HG02798 (cell line): ENCODE measurements at regions not wholly inside any gene's neighbourhood (a gene's known extent, or its start where the extent isn't known, plus 50 kb on each side); places are given as distances from the start of the nearest gene placed in this dataset.

ENCODE experiments used
- ATAC-seq: cut with Tn5 transposase; IDR thresholded peaks from one replicate; pipeline ENCODE4 v1.9.1; 2021; ENCODE audit warnings: mild to moderate bottlenecking; ENCODE audit not compliant: unreplicated experiment, poor library complexity

DNA sequence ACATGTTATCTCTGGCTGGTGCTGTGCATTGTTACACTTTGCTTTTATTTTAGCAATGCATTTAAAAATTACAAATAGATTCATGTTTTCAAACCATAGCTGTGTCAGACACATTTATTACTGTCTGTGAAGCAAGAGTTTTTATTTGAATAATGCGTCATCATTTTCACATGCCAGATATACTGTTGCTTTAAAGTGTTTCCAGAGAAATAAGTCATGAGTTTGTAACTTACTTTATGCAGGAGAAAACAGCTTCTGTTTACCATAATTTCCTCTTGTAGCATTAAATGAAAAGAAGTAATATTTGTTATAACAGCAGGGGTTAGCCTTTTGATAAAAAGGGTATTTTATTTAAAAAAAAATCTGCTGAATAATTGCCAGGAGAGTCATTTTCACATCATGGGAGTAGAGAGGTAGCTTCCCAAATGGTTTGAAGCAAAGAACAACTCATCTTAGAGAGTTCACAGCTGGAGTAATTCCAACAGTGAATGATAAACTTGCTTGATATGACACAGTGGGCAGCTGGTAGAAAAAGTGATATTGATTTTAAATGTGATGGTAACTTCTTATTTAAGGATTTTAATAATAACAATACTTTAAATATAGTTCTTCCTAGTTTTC lies 1274.5 kb upstream of the CRIM1 start:
- no peak for ATAC-seq

DNA sequence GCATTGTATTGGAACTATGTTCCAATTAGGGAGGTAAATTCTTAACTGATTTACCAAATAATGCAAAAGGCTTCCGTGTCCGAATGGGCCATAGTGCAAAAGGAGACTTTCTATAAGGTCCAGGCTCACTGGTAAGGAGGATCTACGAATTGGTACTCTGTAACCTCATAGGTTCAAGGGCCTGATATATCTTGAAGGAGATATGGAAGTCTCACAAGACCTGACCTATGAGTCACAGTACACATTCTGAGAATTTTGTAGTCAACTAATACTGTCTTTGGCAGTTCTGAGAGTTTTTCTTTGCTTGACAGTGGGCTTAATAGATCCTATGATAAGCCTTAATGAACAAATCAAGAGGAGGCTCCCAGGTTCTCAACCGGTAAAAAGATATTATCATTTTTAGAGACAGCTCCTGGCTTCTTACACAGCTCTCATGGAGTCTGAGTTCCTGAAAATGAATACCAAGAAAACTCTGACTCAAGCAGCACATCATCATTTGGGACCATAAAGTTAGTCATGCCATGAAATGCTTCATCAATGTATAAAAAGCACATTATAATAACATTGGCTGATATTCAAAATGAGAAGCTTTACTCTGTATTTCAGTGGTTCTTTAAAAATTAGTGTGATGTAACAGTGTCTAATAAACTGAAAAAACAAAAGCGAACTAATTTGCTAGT lies 1275.2 kb upstream of the CRIM1 start:
- ATAC-seq, result no peak

DNA sequence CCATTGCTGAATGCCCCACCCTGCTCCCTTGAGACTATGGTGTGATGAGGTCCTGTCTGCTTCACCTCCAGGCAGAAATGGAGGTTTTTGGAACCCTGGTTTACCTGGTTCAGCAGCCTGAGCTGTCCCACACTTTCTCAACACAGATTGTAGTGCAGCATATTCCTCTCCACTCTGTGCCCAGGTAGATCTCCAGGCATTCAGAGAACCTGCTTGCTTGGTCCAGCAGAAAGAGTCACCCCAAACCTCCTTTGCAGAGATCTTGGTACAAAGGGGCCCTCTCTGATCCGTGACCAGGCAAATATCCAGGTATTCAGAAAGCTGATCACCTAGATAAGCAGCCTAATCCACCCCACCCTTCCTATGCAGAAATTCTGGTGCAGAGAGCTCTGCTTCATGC lies 1288.2 kb upstream of the CRIM1 start:
- ATAC-seq, result no peak

DNA sequence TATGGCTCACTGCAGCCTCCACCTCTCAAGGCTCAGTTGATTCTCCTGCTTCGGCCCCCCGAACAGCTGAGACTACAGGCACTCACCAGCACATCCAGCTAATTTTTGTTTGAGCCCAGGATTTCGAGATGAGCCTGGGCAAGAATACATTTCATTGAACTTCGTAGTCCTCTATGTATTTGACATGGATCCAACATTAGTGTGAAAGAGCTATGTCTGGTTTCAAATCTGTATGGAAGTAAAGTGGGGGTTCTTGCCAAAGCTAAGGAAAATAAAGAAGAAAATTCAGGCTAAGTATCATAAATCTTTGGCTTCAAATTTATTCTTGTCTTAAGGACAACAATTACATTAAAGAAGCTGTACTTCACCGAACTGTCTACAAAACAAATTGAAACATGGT lies 1291.7 kb upstream of the CRIM1 start:
- ATAC-seq, result no peak

DNA sequence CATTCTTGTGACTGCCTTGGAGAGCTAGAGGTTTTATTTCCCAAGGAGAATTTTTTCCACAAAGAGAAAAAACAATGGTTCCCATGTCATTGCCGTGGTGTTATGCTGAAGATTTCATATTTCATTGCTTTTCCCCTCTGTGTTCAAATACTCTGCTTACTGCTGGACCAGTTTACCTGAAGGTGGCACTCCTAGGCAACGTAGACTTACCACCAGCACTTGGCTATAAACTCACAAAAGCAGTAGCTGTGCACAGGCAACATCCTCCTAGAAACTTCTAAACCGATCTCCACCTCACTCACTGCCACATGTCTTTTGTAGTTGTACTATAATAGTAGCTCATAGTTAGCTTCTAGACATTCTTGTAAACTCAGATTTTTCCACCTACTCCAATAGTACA lies 1319.7 kb upstream of the CRIM1 start:
- ATAC-seq, result no peak

DNA sequence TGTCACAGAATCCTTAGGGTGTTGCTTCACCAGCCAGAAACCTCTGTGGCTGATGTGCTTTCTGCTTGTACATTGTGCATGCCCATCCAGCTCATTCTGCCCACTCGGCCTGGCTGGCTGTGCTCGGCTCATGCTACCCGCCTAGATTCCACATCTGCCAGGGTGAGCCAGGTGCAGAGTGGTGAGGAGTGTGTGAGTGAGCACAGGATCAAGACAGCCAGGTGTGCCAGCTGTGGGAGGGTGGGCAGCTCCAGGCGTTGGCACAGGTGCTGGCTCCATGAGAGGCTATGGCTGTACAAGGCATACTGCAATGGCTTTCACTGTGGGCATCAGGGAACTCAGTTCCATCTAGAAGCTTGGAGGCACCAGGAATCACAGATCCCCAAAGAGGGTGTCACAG lies 1321.8 kb upstream of the CRIM1 start:
- ATAC-seq, result no peak

DNA sequence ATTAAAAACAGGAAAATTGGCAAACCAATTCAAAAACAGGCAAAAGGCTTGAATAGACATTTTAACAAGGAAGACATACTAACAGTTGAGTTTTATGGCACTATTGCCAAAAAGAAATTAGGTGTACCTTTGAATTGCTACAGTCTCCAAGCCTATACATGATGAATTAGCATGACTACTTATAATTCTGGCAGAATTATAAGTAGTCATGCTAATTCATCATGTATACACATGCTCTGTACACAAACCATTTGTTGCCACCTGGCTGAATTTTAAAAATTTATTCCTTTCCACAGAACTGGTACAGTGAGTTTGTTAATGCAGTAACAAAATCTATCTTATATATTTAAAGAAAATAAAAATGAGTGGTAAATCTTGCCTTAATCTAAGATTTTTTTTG lies 1332.0 kb upstream of the CRIM1 start:
- ATAC-seq, result no peak

DNA sequence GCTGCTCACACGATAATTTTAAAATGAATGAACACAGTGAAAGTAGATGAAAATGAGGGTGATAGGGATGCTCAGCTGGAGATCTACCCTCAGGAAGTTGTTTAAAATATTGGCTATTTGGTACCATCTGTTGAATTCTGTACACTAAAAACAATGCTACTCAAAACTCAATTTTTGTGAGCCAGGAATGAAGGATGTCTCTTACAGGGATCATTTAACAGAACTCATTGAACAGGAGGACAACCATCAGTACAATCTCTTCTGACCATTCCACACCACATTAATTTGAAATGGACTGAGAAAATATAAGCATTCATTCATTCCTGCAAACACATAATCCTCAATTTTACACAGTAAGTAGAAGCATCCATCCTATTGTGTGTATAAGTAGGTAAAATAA lies 1355.1 kb upstream of the CRIM1 start:
- no peak for ATAC-seq

DNA sequence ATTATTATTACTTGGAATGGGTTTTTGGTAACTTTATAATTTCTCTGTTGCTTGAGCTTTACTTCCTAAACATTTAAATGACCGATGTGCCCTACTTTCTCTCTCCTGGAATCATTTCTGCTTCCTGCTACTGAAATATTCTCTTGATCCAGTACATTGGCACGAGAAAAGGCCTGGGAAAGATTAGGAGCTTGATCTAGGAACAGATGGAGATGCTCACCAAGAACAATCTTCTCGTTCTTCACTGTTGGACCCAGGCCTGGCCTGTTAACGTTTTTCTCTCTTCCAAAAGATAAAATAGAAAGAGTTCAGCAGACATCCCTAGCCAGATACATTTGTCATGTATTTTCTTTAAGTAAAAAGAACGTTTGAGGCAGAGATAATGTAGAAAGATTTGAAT lies 1356.8 kb upstream of the CRIM1 start:
- no peak for ATAC-seq

DNA sequence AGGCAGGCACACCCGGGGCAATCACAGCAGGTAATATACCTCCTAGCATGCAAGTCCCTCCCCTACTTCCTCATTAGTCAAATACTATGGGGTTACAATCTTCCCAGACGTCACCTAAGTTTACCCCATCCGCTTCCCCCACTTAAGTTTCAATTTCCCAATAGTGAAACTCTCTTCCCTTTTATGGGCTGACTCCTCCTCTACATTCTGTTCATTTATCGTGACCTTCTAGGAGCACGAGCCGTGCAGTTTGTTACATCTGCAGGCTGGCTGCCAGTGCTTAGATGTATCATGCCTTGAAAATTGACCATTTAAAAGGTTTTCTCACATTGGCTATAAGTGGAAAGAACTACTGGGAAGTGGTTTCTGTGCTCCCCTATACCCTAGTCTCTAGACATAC lies 1357.8 kb upstream of the CRIM1 start:
- no peak for ATAC-seq

DNA sequence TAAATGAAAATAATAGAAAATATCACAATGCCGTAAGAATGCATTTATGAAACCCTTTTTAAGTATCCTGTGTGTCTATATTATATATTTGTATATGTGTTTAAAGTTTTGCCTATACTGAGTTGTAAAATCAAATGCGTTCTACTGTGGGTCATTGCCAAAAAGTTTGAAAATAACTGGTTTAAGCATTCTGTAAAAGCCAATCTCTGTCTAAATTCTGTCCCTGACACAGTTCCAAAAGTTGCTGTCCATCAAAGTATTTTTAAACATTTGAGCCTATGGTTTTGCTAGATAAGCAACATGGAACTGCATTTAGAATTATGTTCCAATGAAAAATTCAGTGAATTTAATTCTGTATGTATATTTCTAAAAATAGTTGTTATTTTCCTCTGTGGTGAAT lies 1360.4 kb upstream of the CRIM1 start:
- no peak for ATAC-seq

DNA sequence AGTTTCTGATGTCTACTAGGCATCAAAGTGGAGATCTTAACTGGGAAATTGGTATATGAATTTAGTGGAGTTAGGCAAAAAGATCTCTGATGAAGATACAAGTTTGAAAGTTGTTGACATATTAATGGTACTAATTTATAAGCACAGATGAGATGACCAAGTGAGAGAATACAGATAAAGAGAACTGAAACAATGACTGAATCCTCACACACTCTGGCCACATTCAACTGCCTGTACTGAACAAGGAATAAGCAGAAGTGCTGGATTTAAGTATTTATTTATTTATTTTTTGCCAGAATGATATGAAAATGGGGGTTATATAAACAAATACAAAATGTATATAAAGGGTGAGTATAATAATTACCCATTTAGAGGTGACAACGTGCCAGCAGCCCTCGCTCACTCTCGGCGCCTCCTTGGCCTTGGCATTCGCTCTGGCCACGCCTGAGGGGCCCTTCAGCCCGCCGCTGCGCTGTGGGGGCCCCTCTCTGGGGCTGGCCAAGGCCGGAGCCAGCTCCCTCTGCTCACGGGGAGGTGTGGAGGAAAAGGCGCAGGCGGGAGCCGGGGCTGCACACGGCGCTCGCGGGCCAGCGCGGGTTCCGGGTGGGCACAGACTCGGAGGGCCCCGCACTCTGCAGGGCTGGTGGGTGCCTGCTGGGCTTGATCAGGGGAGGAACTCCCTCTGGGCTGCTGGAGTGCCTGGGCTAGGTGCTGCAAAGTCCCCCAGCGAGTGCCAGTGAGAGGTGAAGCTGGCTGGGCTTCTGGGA lies 1363.9 kb upstream of the CRIM1 start:
- no peak for ATAC-seq

DNA sequence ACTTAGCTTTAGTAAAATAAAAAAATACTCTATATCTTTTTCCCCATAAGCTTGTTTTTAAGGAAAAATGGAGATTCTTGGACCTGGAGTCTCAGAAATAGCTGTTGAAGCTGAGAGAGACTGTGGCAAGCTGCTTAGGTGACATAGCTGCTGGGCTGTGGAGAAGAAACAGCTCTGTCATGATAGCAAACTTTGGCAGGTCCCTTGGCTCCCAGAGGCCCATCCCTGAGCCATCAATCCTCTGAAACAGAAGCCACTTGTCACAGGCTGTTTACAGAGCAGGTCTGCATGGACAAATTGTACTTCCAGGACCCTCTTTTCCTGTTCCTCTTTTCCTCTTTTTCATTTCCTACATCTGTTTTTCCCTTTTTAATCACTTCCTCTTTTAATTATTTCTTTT lies 1370.1 kb upstream of the CRIM1 start:
- ATAC-seq, result no peak

DNA sequence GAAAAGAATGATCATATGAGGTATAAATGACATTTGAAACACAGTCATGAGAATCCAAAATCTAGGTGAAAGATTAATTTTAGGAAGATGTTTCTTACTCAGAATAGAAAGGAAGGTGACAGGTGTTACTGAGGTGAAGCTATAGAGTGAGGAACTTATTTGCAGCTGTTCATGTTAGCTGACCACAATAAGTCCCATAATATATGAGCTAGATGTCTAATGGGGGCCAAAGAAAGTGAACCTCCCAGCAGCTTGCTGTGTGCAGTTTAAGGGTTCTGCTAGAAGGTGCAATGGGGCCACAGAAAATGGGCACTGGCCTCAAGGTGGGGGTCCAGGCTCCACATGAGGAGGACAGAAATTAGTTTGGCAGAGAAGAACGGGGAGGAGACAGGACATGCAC lies 1374.9 kb upstream of the CRIM1 start:
- no peak for ATAC-seq

DNA sequence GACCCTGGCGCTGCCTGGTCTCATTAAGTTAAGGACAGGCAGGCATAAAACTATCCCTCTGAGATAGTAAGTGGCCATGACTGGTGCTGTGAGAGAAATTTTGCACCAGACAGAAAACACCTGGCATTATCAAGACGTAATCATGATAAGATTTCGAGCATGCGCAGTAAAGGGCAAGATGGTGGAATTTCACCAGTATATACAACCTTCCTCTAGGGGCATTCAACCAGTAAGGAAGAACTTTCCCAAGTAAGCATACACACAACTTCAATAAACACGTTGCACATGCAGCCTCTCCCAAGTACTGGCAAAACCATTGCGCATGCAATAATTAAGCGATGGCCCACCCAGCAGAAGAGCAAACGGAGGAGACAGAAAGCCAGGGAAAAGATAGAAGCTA lies 1376.4 kb upstream of the CRIM1 start:
- ATAC-seq, result no peak

DNA sequence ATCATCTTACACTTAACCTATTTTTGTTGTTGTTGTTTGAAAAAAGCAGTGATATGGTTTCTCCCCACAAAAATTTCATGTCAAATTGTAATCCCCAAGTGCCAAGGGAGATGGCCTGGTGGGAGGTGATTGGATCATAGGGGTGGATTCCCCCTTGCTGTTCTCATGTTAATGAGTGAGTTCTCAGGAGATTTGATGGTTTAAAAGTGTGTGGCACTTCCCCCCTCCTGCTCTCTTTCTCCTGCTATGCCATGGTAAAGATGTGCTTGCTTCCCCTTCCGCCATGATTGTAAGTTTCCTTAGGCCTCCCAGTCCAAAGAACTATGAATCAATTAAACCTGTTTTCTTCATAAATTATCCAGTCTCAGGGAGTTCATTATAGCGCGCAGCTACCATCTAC lies 1362.7 kb upstream of the FAM98A start:
- ATAC-seq, result no peak

DNA sequence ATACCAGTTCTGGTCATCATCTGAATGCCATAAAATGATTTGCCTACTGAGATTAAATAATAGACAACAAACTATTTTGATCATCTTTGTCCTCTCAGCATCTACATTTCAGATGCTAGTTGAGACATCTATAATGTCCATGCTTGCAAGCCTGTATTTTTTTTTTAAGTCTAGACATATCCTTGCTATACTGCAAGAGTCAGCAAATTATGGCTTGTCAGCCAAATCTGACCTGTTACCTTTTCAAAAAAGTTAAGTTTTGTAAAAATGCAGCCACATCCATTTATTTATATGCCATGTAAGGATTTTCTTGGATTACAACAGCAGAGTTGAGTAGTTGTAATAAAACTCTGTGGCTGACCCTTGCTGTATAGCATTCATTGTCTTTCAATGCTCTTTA lies 1355.7 kb upstream of the FAM98A start:
- ATAC-seq, result no peak

DNA sequence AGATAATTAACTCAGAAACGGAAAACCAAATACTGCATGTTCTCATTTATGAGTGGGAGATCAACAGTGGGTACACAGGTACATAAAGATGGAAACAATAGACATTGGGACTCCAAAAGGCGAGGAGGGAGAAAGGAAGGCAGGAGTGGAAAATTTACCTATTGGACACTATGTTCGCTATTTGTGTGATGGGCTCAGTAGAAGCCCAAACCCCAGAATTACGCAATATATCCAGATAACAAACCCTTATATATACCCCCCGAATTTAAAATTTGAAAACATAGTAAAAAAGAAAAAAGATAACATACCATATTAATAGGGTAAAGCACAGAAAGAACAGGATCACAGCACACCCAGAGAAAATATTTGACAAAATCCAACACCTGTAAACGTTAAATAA lies 1351.7 kb upstream of the FAM98A start:
- ATAC-seq, result no peak

DNA sequence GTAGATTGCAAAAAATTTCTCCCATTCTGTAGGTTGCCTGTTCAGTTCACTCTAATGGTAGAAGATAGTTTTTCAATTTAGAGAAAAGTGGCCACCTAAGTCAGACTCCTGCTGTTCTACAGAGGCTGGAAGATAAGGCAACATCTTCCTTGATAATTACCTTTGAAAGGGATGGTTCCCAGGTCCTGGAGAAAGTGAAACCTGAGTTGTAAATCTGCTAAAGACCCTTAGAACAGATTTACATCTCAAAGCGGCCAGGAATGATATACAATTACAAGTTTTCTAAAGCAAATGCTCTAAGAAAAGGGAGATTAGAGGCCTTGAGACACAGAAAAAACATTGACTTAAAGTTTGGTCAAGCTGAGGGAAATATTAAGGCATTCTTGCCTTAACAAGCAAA lies 1350.2 kb upstream of the FAM98A start:
- no peak for ATAC-seq

DNA sequence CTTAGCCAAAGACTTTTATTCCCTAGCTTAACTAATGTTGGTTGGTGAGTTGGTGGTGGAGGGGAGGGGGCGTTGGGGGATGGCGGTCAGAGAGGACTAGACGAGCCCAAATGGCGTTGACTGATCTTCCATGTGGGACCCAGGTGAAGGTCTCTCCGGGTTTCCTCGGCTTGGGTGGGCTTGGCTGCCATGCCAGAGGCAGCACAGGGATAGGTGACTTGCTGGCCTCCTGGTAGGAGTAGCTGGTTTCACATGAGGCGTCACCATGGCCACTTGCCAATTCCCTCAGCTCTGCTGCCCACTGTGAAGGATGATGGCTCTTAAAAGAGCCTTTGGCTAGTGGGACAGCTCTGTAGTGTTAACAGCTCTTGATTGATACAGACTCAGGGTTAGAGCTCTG lies 1337.0 kb upstream of the FAM98A start:
- no peak for ATAC-seq

DNA sequence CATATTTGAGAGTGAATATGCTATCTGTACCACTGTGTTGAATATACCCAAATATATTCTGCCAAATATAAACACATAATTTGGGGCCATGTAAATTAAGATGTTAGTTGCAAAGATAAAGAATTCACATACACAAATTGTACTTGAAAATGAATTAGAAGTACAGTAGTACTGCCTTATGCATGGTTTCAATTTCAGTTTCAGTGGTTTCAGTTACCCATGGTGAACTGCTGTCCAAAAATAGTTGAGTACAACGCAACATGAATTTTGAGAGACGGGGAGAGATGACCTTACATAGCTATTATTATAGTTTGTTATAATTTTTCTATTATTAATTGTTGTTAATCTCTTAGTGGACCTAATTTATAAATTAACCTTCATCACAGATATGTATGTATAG lies 1313.0 kb upstream of the FAM98A start:
- ATAC-seq, result peak; percentile 76
